IPS-15b (cell line): ENCODE measurements at regions not wholly inside any gene's neighbourhood (a gene's known extent, or its start where the extent isn't known, plus 50 kb on each side); places are given as distances from the start of the nearest gene placed in this dataset.

Experiments used
- H3K27me3 ChIP-seq: one replicate; pipeline ENCODE4 v1.6.1; 2013; ENCODE audit warnings: low read length; ENCODE audit not compliant: control insufficient read depth, insufficient read depth
- H3K36me3 ChIP-seq: one replicate; pipeline ENCODE4 v1.6.1; 2013; ENCODE audit warnings: low read length; ENCODE audit not compliant: control insufficient read depth, insufficient read depth
- H3K4me1 ChIP-seq: one replicate; pipeline ENCODE4 v1.6.1; 2013; ENCODE audit warnings: mild to moderate bottlenecking, low read length; ENCODE audit not compliant: control insufficient read depth, insufficient read depth
- H3K4me3 ChIP-seq: one replicate; pipeline ENCODE4 v1.5.1; 2013; ENCODE audit warnings: low read depth, low read length
- H3K9ac ChIP-seq: one replicate; pipeline ENCODE4 v1.6.1; 2013; ENCODE audit warnings: low read depth, mild to moderate bottlenecking, low read length
- H3K9me3 ChIP-seq: one replicate; pipeline ENCODE4 v1.6.1; 2013; ENCODE audit warnings: mild to moderate bottlenecking, low read length; ENCODE audit not compliant: control insufficient read depth, insufficient read depth

DNA sequence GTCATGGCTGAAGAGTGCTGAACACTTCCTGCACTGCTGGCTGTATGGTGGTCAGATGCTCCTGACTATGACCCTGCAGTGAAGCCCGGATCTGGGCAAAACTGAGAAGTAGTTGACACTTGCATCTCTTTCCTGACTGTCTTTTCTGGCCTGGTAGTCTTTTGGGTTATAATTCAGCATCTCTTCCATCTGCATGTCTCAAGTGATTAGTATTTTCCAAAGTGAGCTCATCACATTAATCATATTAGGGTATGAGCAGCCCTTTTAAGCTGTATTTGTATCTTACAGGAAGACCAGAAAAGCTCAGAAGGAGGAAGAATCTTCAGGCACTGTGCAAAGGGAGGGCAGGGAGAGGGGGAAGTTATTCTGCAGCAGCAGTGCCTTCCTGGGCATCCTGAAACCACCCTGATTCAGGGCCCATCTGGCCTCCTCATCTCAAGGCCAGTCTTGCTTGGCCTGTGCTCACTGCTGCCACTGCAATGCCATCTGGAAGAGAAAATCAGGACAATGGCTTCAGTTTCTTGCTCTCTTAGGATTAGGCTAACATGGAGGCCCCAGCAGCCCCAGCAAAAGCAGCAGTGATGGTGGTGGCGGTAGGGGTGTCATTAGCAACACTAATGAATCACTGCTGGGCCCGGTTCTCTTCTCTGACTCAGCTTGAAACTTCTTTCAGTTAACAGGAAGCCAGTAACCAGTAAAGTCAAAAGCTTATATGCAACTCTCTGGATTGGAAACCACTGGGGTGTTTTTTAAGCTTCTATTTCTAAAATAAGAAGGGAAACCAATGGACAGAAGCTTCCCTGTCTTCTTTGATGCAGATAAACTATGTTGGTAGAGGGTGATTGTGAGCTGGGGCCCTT lies 63.3 kb upstream of the WDR26 start:
- peak overlapping the region; percentile 74 for H3K9ac ChIP-seq
- no peaks in the 10 kb centered on the region for H3K36me3 ChIP-seq

DNA sequence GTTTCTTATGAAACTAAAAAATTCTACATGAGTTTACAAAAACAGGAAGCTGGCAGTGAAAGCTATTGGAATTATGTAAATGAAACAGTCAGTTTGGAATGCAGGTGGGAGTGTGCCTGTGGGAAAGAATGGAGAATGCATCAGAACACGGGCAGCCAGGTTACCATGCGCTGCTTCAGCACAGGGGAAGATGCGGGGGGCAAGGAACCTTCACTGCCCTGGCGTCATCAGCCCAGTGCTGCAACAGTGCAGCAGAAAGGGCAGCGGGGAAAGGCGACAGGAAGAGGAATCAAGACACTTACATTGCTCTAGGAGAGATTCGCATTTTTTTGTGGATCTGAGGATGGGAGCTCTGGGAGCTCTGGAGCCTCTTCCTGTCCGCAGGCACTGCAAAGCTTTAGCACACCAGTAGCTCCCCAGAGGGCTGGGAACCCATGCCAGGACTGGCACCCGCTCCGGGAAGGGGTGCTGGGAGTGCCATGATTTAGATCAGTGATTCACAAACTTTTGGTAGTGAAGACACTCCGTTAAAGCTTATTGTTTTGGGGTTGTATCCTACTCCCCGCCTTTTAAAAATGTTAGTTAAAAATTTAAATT lies 64.1 kb upstream of the WDR26 start:
- no peak overlapping the region for H3K4me3 ChIP-seq
- no peaks in the 10 kb centered on the region for H3K27me3 ChIP-seq
- H3K9me3 ChIP-seq: peaks cover 6% of the 10 kb centered on the region
- H3K9ac ChIP-seq: peak overlapping the region; percentile 55
- no peaks in the 10 kb centered on the region for H3K36me3 ChIP-seq
- peaks cover 36% of the 10 kb centered on the region for H3K4me1 ChIP-seq

More for the DNA sequence above, 63.3 kb upstream of the WDR26 start:
- Histone ChIP-seq H3K4me1 (peaks cover 36% of the 10 kb centered on the region), H3K4me3 (no peak overlapping the region), H3K9me3 (peaks cover 6% of the 10 kb centered on the region), H3K27me3 (no peaks in the 10 kb centered on the region)

DNA sequence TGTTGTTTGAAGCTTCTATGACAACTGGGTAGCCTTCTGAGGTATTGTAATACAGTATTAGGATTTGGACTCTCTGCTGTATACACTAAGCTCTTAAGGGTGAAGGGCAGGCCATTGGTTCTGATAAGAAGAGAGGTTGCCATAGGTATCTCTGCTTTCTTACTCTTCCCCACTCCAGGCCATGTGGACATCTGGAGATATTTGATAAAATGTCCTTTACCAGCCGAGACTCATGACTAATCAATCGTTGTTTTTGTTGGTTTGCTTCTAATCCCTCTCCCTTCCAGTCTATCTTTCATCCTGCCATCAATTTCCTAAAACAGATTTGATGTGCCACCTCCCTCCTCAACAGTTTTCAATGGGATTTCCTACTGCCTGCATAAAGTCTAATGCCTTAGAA lies 64.6 kb upstream of the WDR26 start:
- Histone ChIP-seq H3K4me3 (no peak overlapping the region), H3K9ac (no peak overlapping the region), H3K4me1 (peaks cover 37% of the 10 kb centered on the region), H3K27me3 (no peaks in the 10 kb centered on the region), H3K9me3 (peaks cover 6% of the 10 kb centered on the region), H3K36me3 (no peaks in the 10 kb centered on the region)

DNA sequence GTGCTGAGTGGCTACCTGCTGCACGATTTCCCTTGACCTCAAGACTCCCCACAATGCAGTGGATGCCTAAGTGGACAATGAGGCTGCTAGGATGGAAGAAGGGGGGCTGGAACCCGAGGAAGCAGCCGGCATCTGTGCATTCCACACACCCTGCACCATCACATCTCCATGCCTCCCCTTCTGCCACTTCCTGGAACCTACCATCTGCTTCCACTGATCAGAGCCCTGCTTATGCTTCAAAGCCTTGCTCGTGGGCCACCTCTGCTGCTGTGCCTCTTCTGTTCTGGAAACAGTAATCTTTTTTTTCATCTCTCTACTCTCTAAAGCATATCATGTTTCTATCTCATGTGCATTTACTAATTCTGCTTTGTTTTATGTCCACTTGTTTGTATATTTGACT lies 66.2 kb upstream of the WDR26 start:
- H3K9ac ChIP-seq: no peak overlapping the region
- peaks cover 41% of the 10 kb centered on the region for H3K4me1 ChIP-seq

DNA sequence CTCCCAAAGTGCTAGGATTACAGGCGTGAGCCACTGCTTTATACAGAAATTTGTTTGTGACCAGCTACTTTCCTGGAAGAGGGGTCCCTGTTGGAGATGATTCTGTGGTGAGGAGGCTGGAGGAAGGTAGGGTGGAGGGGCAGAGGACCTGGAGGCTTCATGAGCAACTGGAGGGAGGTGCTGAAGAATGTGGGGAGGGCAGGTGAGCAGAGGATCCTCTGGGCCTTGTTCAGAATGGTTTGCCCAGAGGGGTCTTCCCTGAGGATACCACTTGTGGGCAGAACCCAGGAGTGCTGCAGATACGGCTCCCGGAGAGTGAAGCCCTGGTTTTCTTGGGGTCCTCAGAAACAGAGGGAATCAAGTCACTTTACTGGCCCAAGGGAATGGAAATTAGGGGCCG lies 67.2 kb upstream of the WDR26 start:
- peaks cover 2% of the 10 kb centered on the region for H3K9me3 ChIP-seq
- H3K4me3 ChIP-seq: no peak overlapping the region
- H3K27me3 ChIP-seq: no peaks in the 10 kb centered on the region
- no peaks in the 10 kb centered on the region for H3K36me3 ChIP-seq
- peak overlapping the region; percentile 28 for H3K9ac ChIP-seq
- H3K4me1 ChIP-seq: peaks cover 41% of the 10 kb centered on the region

More for the DNA sequence above, 66.2 kb upstream of the WDR26 start:
- no peaks in the 10 kb centered on the region for H3K27me3 ChIP-seq
- no peak overlapping the region for H3K4me3 ChIP-seq
- H3K9me3 ChIP-seq: peaks cover 6% of the 10 kb centered on the region
- no peaks in the 10 kb centered on the region for H3K36me3 ChIP-seq

DNA sequence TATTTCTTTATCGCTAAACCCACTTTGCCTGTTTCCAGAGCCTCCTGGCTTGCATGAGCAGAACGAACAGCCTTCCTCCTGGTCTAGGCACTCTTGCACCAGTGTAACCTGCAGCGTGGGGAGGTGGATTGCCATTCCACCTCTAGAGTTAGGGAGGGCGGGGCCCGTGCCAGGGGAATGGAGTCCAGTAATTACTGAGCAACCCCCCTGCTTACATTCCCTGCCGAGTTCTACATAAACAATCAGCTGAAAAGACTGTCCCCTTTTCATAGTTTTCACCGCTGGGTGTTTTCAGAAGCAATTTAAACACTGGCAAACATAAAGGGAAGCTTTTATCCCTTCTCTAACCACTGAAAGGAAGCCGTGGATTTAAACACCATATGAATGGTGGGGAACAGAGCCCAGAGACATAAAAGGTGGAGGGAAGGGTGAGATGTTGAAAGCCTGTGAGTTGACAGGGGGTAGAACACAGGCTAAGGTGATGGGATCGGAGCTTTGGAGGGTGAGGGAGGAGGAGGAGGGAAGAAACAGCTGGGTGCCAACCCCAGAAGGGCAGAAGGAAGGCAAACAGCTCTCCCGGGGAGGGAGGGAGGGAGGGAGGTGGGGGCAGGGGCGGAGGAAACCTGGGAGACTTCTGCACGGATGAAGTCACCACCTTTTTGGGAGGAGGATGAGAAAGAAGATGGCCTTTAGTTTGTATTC lies 68.0 kb upstream of the WDR26 start:
- Histone ChIP-seq H3K4me1 (peaks cover 38% of the 10 kb centered on the region), H3K4me3 (peak overlapping the region; percentile 23)

DNA sequence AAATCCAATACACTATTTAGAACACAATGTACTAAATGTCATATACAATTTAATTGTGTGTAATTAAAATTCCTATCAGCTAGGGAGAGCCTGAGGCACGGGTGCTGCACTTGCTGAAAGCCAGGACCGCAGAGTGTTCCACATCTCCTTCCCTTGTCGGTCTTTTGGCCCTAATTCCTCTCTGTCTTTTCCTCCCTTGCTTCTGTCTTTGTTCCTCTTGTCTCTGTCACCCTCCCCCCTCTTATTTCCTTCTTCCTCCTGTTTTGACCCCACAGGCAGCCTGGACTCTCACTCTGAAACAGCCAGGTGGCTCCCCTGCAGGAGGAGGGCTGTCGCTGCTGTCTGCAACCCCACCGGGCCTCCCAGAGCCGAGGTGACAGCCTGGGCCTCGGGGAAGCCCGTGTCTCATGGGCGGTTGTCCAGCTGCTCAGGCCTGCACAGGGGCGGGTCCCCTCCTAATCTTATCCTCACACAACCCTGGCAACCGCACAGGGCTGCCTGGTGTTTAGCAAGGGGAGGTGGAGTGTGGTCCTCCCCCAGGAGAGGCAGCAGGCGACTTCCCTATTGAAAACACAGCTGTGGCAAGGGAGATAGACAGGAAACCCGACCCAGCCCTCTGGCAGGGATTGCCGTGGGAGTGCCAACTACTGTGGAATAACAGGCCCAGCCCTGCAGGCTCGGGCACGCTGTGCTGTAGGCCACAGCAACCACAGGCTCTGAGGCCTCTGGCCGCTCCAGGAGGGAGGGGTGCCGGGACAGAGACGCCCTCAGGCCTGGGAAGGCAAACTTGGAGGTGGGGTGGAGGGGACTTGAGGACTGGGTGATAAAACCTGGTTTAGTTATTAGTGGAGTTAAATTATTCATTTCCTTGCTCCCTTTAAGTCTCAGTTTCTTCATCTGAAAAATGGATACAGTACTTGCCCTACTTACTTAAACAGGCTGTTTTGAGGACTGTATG lies 68.8 kb upstream of the WDR26 start:
- Histone ChIP-seq H3K4me1 (peaks cover 32% of the 10 kb centered on the region), H3K36me3 (no peaks in the 10 kb centered on the region), H3K27me3 (no peaks in the 10 kb centered on the region), H3K4me3 (peak overlapping the region; percentile 23), H3K9ac (no peak overlapping the region), H3K9me3 (no peaks in the 10 kb centered on the region)

More for the DNA sequence above, 68.0 kb upstream of the WDR26 start:
- no peaks in the 10 kb centered on the region for H3K9me3 ChIP-seq
- no peak overlapping the region for H3K9ac ChIP-seq
- no peaks in the 10 kb centered on the region for H3K27me3 ChIP-seq
- H3K36me3 ChIP-seq: no peaks in the 10 kb centered on the region

DNA sequence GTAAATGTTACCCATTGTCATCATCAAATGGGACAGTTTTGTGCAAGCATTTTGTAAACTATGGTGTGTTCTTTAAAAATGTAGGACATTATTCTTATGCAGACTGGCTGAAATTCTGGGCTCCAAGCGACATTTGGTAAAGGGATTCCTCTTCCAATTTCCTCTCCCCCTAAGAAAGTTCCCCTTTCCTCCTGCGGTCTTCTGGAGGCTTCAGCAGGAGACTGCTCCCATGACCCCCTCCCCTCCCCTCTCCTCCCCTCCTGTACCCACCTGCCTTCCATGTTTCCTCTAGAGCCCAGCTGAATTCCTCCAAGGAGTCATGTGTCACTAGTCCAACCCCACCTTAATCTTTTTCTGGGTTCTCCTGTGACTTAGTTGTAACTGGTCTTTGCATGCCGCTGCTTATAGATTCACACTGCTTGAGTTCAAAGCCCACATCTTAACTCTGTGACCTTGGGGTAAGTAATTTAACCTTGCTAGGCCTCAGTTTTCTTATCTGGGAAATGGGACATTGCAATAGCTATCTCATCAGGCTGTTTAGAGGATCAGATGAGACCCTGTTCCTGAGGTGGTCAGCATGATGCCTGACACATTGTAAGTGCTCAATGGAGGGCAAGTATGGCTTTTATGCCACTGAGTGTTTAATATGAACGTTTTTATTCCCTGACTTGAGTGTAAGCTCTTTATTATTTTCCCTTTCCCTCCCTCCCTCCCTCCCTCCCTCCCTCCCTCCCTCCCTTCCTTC lies 69.9 kb upstream of the WDR26 start:
- Histone ChIP-seq H3K9ac (no peak overlapping the region), H3K27me3 (no peaks in the 10 kb centered on the region), H3K4me3 (no peak overlapping the region), H3K36me3 (no peaks in the 10 kb centered on the region), H3K4me1 (peaks cover 24% of the 10 kb centered on the region), H3K9me3 (no peaks in the 10 kb centered on the region)

DNA sequence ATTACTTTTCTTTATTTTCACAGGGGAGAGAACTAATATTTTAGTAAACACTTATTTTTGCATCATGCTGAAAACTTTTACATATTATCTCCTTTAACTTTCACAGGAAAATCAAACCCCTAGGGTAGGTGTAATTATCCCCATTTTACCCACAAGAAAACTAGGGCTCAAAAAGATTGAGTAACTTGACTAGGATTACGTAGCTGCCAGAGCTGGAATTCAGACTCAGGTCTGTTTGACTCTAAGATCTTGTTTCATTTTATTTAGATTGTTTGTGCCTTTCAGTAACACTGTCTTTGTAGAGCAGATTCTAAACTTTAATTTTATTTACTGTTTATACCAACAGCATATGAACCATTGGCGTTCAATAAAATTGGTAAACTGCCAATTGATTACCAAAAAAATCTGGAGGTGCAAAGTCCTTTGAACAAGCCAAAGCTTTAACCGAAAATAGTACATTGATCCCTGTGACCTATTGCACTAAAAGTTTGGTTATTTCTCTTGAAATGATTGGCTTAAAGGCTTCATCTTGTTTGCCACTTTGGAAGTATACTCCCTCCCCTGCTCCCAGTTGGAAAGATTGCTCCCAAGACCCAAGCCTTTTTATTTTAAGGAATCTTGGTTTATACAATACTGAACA lies 71.0 kb upstream of the WDR26 start:
- H3K9ac ChIP-seq: no peak overlapping the region
- H3K36me3 ChIP-seq: no peaks in the 10 kb centered on the region
- no peaks in the 10 kb centered on the region for H3K9me3 ChIP-seq
- H3K27me3 ChIP-seq: no peaks in the 10 kb centered on the region
- peaks cover 24% of the 10 kb centered on the region for H3K4me1 ChIP-seq
- no peak overlapping the region for H3K4me3 ChIP-seq

DNA sequence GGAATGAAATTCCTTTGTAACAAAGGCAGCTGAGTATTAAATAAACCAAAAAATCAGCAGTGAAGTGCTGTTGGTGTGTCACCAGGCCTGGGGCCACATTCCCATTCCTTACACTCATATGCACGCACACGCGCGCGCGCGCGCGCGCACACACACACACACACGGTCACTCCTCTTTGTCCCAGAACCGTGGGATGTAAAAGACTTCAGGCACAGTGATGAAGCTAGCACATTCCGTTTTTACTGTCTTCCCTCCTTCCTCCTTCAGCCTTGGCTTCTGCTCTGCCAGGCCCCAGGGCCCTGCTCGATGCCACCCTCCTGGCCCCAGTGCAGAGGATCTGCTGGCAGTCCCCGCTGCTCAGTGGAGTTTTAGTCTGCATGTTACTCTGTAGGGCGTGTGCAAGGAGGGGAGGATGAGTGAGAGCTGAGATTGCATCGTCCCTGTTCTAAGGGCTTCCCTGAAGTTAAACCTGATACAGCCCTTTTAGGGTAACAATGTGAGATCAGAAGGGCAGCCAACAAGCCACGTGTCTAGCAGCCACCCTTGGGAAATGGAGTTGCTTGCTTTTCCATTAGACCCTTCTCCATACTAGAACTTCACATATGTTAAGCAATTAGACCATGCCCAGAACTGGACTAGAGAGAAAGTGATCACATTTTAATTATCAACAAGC lies 71.7 kb upstream of the WDR26 start:
- Histone ChIP-seq H3K36me3 (no peaks in the 10 kb centered on the region), H3K4me3 (no peak overlapping the region), H3K27me3 (no peaks in the 10 kb centered on the region), H3K9me3 (no peaks in the 10 kb centered on the region), H3K9ac (no peak overlapping the region), H3K4me1 (peaks cover 24% of the 10 kb centered on the region)
